DMS114 treated with DMSO at 0.1 percent for 48 hours (cell line): ENCODE measurements at regions not wholly inside any gene's neighbourhood (a gene's known extent, or its start where the extent isn't known, plus 50 kb on each side); places are given as distances from the start of the nearest gene placed in this dataset.
"Not testable (repeated sequence)": the region's sequence is repeated elsewhere in the genome, so short reads cannot be mapped to it uniquely, and the experiment has no call there.

Source experiments
- DNase-seq: peaks from one replicate; lab custom pipeline; 2025; ENCODE audit not compliant: unreplicated experiment; lab: John Stamatoyannopoulos, UW

GRCh38 chr2:67323209-67323991 lies 73.7 kb upstream of the ETAA1 start:
- no peak for DNase-seq

- no peak for DNase-seq
Observed at GRCh38 chr2:67329513-67329912, 67.6 kb upstream of the ETAA1 start.

- DNase-seq, result no peak
Observed at GRCh38 chr2:67329951-67330350, 67.2 kb upstream of the ETAA1 start.

- DNase-seq, result not testable (repeated sequence)
Observed at GRCh38 chr2:67331419-67332086, 65.6 kb upstream of the ETAA1 start.

- no peak for DNase-seq
Observed at GRCh38 chr2:67337903-67338302, 59.2 kb upstream of the ETAA1 start.

GRCh38 chr2:67338601-67339233 lies 58.4 kb upstream of the ETAA1 start:
- DNase-seq, result no peak

GRCh38 chr2:67339234-67339885 lies 57.8 kb upstream of the ETAA1 start:
- no peak for DNase-seq

GRCh38 chr2:67340133-67341011 lies 56.8 kb upstream of the ETAA1 start:
- DNase-seq, result no peak

GRCh38 chr2:67341012-67341318 lies 56.2 kb upstream of the ETAA1 start:
- DNase-seq, result no peak

GRCh38 chr2:67341336-67341735 lies 55.8 kb upstream of the ETAA1 start:
- no peak for DNase-seq

GRCh38 chr2:67342394-67342793 lies 54.7 kb upstream of the ETAA1 start:
- DNase-seq, result no peak

- DNase-seq, result no peak
Observed at GRCh38 chr2:67346718-67347407, 50.3 kb upstream of the ETAA1 start.
